NB4 (cell line): ENCODE measurements at regions not wholly inside any gene's neighbourhood (a gene's known extent, or its start where the extent isn't known, plus 50 kb on each side); places are given as distances from the start of the nearest gene placed in this dataset.

Experiments used
- DNase-seq: peaks from one replicate; pipeline ENCODE4 v3.0.0; 2010; ENCODE audit warnings: low read depth
- H3K4me3 ChIP-seq: one replicate; pipeline ENCODE4 v1.5.1; 2011; ENCODE audit warnings: mild to moderate bottlenecking, low read depth, low read length, moderate library complexity
- MAX ChIP-seq: IDR thresholded peaks from 2 replicates; pipeline ENCODE4 v1.6.1; 2011; ENCODE audit warnings: low read depth, low read length
- MYC ChIP-seq: IDR thresholded peaks from 2 replicates; pipeline ENCODE4 v1.6.1; 2011; ENCODE audit warnings: low read depth, low read length
- POLR2A ChIP-seq: IDR thresholded peaks from 2 replicates; pipeline ENCODE4 v1.6.1; 2011; ENCODE audit warnings: mild to moderate bottlenecking; ENCODE audit not compliant: insufficient read length; ENCODE audit errors: extremely low read depth
- TF ChIP-seq, protein P1 (sequence below): IDR thresholded peaks from one replicate; pipeline ENCODE4 v1.5.1; 2012; ENCODE audit warnings: low read depth, low read length

GRCh38 chr9:86653466-86653865 lies 293.8 kb downstream of the GAS1 start:
- TF ChIP-seq MAX (no peak), MYC (no peak), POLR2A (no peak)
- TF ChIP-seq, protein P1, sequence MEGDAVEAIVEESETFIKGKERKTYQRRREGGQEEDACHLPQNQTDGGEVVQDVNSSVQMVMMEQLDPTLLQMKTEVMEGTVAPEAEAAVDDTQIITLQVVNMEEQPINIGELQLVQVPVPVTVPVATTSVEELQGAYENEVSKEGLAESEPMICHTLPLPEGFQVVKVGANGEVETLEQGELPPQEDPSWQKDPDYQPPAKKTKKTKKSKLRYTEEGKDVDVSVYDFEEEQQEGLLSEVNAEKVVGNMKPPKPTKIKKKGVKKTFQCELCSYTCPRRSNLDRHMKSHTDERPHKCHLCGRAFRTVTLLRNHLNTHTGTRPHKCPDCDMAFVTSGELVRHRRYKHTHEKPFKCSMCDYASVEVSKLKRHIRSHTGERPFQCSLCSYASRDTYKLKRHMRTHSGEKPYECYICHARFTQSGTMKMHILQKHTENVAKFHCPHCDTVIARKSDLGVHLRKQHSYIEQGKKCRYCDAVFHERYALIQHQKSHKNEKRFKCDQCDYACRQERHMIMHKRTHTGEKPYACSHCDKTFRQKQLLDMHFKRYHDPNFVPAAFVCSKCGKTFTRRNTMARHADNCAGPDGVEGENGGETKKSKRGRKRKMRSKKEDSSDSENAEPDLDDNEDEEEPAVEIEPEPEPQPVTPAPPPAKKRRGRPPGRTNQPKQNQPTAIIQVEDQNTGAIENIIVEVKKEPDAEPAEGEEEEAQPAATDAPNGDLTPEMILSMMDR: no peak
- no peak for DNase-seq
- no peak overlapping the region for H3K4me3 ChIP-seq

DNA sequence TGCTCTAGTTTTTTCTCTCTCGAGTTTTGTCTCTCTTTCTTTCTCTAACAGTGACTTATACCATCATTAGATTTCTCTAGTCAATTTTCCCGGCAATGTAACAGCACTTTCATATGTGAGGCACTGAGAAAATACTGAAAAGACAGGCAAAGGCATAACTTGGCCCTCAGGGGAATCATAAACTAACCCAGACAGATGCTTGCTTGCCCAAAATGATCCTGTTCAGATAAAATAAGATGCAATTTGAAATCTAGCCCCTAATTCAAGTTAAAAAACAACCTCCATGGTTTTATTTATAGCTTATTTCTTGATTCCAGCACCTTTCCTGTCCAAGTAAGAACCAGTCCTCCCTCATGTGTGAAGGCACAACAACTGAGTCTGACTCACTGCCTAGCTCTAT lies 294.6 kb downstream of the GAS1 start:
- TF ChIP-seq MYC (no peak), MAX (no peak)
- no peak overlapping the region for H3K4me3 ChIP-seq
- no peak for DNase-seq

DNA sequence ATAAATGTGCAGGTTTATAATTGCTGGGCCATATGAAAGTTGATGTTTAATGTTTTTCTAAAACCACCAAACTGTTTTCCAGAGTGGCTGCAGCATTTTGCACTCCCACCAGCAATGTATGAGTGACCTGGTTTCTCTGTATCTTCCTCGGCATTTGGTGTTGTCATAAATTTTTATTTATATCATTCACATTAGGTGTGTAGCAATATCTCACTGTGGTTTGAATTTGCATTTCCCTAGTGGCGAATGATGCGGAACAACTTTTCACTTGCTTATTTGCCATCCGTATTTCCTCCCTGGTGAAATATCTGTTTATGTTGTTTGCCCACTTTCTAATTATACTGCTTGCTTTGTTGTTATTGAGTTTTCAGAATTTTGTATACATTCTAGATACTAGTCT lies 295.7 kb upstream of the TUT7 start:
- TF ChIP-seq MYC: no peak
- no peak for TF ChIP-seq POLR2A
- TF ChIP-seq MAX: no peak
- TF ChIP-seq, protein P1: no peak
- no peak for DNase-seq
- no peak overlapping the region for H3K4me3 ChIP-seq

DNA sequence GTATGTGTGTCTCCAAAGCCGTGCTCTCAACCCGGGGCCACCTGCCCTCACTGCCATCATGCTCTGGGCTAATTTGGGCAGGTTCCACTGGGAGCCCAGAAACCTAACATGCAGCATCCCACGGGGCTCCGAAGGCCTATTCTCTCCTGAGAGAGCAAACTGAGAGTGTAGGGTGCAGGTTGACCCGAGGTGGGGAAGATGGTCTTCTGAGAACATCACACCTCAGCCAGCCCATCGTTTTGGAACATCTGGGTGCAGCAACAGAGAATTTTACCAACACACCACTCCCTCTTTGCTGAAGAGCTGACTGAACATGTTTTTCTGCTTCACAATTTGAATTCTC lies 294.6 kb upstream of the TUT7 start:
- no peak for TF ChIP-seq POLR2A
- TF ChIP-seq, protein P1: no peak
- no peak for TF ChIP-seq MYC
- TF ChIP-seq MAX: no peak
- H3K4me3 ChIP-seq: no peak overlapping the region
- no peak for DNase-seq

- DNase-seq: no peak
- H3K4me3 ChIP-seq: no peak overlapping the region
- TF ChIP-seq, protein P1: no peak
- TF ChIP-seq POLR2A: no peak
- TF ChIP-seq MYC: no peak
- no peak for TF ChIP-seq MAX
Measured at GRCh38 chr9:86648156-86648827, 294.1 kb upstream of the TUT7 start.

- DNase-seq: no peak
- H3K4me3 ChIP-seq: no peak overlapping the region
- no peak for TF ChIP-seq MYC
- TF ChIP-seq, protein P1: no peak
- no peak for TF ChIP-seq POLR2A
- no peak for TF ChIP-seq MAX
Measured at GRCh38 chr9:86645303-86645702, 291.1 kb upstream of the TUT7 start.
